HG03439 (cell line): ENCODE measurements at regions not wholly inside any gene's neighbourhood (a gene's known extent, or its start where the extent isn't known, plus 50 kb on each side); places are given as distances from the start of the nearest gene placed in this dataset.

Source experiments
- ATAC-seq: cut with Tn5 transposase; IDR thresholded peaks from one replicate; pipeline ENCODE4 v1.9.1; 2021; ENCODE audit warnings: mild to moderate bottlenecking, moderate library complexity; ENCODE audit not compliant: unreplicated experiment

DNA sequence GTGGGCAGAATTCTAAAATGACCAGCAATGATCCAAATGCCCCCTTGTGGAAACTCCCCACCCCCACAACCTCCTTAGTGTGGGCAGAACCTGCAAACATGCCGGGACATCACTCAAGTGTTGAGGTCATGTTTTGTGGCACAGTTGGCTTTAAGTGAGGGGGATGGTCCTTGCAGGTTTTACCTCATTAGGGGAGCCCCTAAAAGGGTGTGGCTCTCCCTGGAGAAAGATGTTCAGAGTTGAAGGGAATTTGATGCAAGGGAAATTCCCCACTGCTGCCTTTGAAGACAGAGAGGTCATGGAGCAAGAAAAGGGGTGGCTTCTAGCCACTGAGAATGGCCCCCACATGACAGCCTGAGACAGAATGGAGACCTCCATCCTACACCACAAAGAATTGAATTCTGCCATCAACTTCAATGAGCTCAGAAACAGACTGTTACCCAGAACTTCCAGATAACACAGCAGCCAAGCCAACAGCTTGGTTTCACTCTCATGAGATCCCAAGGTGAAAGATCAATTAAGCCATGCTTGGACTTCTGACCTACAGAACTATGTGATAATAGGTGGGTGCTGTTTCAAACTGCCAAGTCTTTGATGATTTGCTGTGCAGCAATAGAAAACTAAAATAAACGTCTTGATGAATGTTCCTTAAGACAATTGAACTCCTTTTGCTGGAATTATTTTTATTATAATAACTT lies 103.4 kb downstream of the MED10 start:
- peak; percentile 39 for ATAC-seq

DNA sequence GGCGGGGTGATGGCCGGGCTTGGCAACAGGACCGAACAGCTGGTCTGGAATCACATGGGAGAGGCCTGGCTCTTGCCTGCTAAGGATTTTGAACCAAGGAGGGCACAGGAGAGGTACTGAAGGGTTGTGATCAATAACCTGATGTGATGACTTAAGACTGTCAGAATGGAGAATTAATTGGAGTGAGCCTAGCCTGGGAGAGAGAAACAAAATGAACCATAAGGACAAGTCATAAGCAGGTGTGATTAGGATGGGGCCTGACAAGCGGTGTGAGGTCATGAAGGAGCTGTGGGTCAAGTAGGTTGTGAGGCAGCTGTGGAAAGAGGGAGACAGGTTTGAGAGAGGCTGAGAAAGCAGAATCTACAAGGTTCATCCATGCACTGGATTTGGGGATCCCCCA lies 104.6 kb downstream of the MED10 start:
- no peak for ATAC-seq

DNA sequence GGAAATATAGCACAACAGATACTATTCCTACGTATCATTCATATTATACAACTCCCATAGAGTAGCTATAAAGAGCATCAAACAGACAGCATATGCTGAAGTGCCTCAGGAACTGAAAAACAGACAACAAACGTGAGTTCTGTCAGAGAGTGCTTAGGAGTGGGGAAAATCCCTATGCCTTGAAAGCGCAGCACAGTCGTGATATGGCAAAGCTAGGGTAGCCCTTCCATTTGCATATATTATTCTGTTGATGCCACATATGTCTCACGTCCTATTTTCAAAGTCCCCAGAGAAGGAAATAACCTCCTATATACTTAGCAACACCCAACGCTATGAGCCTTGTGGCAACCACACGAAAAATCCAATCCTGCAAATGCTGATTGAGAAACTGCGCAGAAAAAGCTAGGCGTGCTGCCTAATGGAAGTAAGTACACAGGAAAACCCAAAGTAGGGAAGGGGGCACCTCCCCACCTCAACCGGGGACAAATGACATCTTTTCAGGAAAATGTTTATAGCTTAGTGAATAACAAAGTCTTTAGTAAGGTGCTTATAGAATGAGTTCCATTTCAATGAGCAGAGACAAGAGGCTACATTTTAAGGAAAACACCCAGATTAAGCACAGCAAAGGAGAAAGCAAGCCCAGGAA lies 105.1 kb downstream of the MED10 start:
- ATAC-seq: peak; percentile 92

DNA sequence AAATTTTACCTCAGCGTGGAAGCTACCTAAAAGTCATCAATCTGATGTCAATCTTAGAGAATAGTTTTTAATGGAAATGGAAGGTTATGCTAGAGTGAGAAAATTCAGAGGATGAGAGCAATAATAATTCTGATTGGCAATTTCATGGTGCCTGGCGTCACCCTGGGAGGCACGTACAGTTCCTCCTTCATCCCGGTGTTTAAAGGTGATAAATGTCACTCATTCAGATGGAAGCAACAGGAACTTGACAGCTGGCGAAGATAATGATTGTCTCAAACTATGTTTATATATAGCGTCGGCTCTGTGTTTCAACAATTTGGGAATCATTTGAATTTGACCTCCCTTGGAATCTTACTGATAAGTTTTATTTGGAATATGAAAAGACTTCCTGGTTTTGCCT lies 108.4 kb downstream of the MED10 start:
- ATAC-seq: no peak

DNA sequence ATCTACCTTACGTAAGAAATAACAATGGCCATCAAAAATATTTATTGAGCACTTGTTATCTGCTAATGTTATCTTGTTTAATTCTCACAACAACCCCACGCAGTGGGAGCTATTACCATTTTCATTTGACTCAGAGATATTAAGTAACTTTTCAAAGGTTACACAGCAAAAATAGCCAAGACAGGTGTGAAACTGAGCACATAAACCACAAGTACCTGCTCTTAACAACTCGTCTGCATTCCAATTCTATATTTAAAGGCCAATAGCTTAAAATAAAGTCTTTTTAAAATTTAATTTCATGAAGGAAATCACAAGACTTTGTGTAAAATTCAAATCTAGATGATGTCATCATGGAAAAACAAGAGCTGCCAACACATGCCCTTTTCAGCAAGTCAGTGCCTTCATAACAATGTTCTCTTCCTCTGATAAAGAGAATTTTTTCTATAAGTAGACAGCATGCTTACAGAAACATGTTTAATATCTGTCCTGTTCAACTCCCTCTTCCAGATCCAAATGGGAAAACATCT lies 111.6 kb downstream of the MED10 start:
- ATAC-seq: no peak

DNA sequence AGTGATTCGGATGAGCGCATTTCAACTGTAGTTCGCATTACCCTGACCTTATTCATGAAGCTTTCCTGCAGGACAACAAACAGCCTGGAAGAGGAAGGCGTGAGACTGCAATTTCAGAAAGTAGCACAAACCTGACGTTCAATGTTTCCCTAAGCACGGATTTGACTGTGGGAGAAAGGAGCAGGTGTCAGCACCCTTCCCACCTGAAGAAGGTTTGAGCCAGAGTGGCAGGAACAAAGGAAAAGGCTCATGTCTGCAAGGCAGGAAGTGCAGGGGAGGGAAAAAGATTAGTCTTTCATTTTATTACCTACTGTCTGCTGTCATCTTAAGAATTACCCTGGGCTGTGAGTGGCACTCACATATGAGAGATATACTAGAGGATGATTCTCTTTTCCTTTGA lies 114.0 kb downstream of the MED10 start:
- no peak for ATAC-seq

DNA sequence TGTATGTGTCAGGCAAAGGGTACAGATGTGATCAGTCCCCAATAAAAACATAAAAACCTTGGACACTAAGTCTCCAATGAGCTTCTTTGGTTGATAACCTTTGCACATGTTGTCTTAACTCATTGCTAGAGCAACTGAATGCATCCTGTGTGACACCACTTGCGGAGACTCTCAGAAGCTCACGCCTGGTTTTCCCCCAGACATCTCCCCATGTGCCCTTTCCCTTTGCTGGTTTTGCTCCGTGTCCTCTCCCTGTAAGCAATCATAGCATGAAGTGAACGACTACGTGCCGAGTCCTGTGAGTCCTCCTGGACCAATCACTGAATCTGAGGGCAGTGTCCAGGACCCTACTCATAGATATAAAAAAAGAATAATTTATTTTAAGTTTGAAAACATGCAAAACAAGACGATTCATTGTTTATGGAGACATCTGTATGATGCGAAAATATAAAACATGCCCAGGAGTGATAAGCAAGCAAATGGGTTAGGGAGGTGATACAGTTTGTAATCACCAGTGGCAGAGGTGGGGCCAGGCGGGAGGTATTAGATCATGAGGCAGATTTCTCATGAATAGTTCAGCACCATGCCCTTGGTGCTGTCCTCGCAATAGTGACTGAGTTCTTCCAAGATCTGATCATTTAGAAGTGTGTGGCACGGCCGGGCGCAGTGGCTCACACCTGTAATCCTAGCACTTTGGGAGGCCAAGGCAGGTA lies 115.5 kb downstream of the MED10 start:
- ATAC-seq: no peak

DNA sequence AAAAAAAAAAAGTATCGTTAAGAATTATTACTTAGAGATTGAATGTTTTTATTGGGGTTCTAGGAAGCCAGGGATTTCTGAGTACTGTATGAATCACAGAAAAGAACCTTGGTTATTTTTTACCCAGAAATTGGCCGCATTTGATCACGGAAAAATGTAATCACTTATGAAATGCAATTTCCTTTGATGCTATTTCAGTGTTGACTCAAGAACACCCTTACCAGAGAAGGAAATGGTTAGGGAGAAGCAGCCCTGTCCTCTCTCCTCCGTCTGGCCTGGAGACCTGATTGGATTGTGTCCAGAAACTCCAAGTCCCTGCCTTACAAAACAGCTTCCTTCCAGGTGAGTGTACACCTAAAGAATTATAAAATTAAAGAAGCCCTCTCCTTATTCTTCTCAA lies 116.7 kb downstream of the MED10 start:
- no peak for ATAC-seq

DNA sequence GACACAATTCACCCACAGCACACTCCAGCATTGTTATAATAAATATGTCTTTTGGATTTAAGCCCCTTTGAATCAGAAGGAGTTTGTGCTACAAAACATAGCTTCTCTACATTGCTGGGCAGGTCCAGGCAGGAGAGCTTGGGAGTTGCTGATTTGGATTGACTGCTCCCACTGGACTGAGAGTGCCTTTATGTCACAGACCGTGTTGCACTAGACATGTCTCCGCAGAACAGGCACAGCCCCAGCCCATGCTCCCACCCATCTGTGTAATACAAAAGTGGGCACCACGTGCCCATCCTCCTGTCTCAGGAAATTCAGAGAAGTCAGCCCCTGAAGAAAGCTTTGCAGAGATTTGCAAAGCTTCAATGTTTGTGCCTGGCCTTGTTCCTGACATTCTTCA lies 117.1 kb downstream of the MED10 start:
- ATAC-seq: no peak

DNA sequence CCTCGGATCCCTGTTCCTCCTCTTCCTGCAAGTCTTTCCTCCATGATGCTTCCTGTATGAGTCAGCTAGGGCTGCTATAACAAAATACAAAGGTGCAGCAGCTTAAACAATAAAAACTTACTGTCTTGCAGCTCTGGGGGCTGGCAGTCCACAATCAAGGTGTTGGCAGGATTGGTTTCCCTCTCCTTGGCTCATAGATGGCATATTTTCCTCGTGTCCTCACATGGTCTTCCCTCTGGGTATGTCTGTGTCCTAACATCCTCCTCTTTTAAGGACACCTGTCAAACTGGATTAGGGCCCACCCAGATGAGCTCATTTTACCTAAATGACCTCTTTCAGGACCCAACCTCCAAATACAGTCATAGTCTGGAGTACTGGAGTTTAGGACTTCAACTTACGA lies 117.5 kb downstream of the MED10 start:
- no peak for ATAC-seq

DNA sequence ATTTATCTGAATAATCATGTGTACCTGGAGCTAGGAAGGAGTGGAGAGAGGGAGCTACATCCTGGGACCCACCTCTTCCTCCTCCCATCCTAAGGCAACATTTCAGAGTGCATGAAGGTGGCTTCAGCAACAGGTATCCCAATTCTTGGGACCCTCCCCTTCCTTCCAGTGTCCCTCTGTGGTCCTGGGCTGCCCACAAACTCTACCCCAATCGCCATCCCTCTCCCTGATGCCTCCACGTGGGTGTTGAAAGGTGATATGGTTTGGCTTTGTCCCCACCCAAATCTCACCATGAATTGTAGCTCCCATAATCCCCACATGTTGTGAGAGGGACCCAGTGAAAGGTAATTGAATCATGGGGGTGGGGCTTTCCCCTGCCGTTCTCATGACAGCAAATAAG lies 121.4 kb downstream of the MED10 start:
- ATAC-seq: no peak

DNA sequence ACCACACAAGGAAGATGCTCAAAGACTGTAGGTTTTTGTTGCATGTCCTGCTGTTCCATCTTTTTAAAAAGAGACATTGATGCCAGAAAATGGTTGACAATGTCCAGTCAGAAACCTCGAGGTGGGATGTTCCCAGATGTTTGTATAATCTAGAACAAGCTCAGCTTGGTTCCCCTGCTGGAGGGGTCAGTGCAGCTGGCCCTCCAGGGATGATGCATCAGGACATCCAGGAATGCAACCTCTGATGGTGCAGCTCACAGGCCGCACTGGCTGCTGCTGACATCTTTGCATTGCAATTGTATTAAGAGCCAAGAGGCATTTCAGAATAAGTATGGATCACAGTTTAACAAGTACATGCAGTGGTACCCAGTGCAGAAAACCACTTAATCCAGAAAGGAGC lies 122.4 kb downstream of the MED10 start:
- no peak for ATAC-seq

DNA sequence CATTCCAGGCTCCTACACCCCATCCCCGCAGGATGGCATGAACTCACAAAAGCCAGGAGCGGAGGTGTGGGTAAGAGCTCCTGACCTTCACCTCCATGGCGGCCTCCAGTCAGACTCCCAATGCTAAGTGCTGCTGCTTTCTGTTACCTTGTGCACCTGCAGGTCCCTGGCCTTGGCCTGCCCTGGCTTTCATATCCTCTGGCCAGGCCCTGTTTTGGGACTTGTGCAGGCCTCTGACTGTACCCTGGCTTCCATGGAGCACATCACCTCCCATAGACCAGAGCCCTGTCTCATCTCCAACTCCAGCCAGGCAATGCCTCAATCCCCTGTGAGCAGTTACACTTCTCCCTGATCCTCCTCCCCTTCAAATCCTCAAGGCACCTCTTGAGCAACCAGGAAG lies 124.5 kb downstream of the MED10 start:
- no peak for ATAC-seq

DNA sequence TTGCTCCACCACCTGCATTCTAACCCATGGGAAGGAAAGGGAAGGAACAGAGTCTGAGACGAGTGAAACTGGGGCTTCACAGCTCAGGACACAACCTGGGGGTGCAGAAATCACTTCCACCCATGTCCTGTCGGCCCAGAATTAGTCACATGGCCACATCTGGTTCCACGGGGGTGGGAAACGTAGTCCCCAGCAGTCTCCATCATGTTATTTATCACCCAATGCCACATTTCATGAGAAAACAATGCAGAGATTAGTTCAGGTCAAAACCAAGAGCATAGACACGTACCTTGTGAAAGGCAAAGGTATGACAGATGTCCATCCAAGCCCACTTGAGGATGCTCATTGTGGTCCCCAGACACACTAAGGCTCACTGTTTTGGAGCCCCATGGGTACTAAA lies 125.1 kb downstream of the MED10 start:
- ATAC-seq: no peak

DNA sequence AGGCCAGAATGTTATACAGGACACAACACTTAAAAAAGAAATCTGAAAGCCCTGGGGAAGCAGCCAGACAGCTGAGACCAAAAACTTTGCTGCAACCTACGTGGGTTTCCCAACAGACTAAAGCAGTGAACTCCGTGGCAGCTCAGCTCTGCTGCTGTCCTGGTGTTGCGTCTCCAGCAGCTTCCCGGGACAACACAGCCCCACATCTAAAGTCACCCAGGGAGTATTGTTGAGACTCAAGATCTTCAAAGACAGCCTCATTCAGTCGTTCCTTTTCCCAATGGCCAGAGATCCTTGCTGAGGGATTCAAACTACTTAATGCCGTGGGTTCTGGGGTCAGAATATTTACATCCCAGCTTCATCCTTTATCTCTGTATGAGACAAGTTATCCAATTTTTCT lies 125.8 kb downstream of the MED10 start:
- no peak for ATAC-seq

DNA sequence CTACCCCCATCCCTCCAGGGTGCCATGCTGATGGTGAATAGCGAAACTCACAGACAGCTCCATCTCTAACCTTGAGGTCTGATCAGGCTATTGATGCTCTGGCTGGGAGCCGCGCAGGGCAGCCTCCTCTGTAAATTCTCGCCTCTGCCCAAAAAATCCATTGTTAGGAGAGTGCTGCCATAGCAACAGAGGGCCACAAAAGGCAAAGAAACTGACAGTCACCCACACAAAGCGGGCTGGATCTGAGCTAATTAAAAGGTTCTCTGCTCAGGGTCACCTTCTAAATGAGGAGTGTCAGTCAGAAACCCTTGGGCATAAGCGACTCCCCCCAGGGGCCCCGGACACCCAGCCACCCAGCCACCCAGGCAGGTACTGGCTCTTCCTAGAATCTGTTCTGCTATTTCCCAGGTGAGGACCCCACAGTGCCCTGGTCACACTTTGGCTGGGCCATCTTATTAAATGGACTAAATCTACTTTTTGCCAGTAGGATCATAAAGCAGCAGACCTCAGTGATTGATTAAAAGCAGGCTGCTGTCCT lies 126.7 kb downstream of the MED10 start:
- ATAC-seq: no peak

DNA sequence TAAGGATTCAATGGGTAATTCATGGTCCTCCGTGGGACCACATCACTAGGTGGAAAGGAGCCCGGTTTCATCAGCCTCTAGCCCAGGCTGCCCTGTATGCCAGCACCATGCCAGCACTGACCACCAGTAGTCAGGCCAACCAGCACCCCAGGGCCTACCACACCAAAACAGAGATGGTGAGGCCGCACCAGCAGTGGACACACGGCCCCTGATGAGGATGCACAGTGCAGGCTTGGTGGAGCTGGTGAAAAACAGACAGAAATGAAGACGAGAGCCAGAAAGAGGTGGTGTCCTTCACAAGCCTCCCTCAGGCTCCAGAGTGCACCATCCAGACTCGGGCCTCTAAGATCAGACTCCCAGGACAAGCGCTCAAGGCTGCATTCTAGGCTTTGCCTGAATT lies 128.2 kb downstream of the MED10 start:
- ATAC-seq: no peak

DNA sequence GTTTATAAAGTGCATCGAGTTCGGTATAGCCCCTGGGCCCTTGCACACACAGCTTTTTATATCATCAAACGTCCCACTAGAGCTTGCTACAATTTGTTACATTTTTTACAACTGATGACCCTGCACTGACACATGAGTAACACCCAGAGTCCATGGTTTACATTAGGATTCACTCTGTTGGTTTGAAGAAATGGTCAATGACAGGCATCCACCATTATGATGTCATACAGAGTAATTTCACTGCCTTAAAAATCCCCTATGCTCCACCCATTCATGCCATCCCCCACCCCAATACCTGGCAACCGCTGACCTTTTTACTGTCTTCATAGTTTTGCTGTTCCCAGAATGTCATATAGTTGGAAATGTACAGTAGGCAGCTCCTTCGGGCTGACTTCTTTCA lies 130.2 kb downstream of the MED10 start:
- no peak for ATAC-seq

DNA sequence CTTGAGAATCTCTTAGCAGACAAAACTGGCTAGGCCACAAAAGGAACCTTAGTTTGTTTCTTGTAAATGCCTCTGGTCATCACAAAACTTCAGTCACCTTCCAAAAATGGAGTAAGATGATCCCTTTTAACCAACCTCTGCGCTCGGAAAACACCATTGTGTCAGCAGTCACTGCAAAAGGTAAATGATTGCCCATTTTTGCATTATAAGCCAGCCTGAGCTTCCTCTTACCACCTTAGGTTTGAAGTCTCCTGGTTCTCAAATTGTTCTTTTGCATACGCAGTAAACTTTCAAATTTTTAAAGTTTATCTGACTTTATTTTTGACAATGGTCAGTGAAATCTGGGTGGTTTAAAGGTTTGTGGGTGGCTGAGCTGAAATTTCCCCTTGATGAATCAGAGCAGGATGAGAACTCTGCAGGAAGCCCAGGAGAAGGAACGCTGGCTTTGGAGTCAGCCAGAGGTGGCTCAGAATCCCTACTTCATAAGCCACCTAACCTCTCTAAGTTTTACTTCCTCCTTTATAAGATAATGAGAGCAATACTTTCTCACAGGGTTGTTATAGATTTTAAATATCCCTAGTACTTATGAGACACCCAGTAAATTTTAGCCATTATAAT lies 131.4 kb downstream of the MED10 start:
- no peak for ATAC-seq

DNA sequence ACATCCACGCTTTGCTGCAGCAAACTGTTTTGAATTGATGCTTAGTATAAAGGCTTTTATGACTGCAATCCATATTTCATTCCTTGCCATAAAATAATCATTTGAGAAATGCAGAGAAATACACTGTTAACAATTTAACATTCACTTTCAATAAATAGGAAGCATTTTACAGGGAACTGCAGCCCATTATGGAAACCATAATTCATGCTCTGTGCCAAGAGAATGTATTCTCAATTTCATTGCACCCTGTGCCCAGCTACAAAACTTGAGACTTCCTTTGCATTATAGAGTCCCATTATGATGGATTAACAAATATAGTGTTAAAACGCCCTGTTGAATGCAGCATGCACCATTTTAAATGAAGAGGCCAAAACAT lies 134.0 kb downstream of the MED10 start:
- ATAC-seq: no peak

DNA sequence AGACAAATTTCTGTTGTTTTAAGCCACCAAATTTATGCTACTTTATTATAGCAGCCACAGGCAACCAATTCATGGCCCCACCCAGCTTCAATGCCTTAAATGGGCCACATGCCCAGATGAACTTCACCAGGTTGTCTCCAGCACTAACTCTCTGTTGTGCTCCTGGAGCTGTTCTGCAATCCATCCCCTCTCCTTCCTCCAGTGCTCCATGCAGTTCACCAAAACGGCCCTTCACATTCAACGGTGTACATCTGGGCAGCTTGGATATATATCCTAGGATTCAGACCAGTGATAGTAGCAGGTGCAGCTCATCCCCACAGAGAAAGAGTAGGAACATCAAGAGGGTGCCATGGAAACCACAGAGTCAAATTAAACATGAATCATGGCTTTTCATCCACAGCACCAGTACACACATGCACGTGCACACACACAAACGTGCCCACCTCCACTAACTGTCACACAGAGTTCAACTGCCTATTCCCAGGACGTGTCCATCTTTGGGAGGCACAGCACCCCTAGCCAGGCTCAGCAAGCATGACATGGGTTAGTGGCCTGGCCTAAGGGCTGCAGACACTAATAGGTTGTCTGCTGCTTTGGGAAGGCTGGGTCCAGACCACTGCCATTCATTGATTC lies 134.5 kb downstream of the MED10 start:
- no peak for ATAC-seq
